ENCODE measurements at regions not wholly inside any gene's neighbourhood (a gene's known extent, or its start where the extent isn't known, plus 50 kb on each side); places are given as distances from the start of the nearest gene placed in this dataset.
"Not testable (repeated sequence)": the region's sequence is repeated elsewhere in the genome, so short reads cannot be mapped to it uniquely, and the experiment has no call there.

GRCh38 chr10:117458571-117458970 lies 83.3 kb upstream of the PDZD8 start:
- intact Hi-C loops (cut with DNase I): no loop called here
- Histone ChIP-seq H3K9me3 (no peaks in the 10 kb centered on the region), H3K27me3 (no peaks in the 10 kb centered on the region), H3K36me3 (no peaks in the 10 kb centered on the region), H3K4me3 (no peak overlapping the region), H3K4me1 (peaks cover 70% of the 10 kb centered on the region), H3K27ac (peak overlapping the region; percentile 81)
- TF ChIP-seq CTCF (IDR thresholded peaks at IDR 0.05): no peak
- no peak for TF ChIP-seq POLR2A (IDR thresholded peaks at IDR 0.05)
- TF ChIP-seq POLR2AphosphoS5 (IDR thresholded peaks at IDR 0.05; ENCODE audit: insufficient read depth in 1 of 2, low read depth in 1 of 2): no peak
- no peak for DNase-seq (ENCODE audit: extremely low spot score in 2 of 2)

GRCh38 chr10:117457932-117458331 lies 82.7 kb upstream of the PDZD8 start:
- Histone ChIP-seq H3K36me3 (no peaks in the 10 kb centered on the region), H3K4me1 (peaks cover 68% of the 10 kb centered on the region), H3K9me3 (no peaks in the 10 kb centered on the region), H3K27me3 (no peaks in the 10 kb centered on the region), H3K4me3 (no peak overlapping the region), H3K27ac (peak overlapping the region; percentile 81)
- intact Hi-C loops (cut with DNase I): no loop called here
- TF ChIP-seq POLR2AphosphoS5 (IDR thresholded peaks at IDR 0.05; ENCODE audit: insufficient read depth in 1 of 2, low read depth in 1 of 2) (peak; percentile 43 to 80), POLR2A (IDR thresholded peaks at IDR 0.05) (no peak)
- DNase-seq (ENCODE audit: extremely low spot score in 2 of 2): peak in 1 of 2 donors; percentile 94

GRCh38 chr10:117457071-117457810 lies 82.0 kb upstream of the PDZD8 start:
- intact Hi-C loops (cut with DNase I): no loop called here
- Histone ChIP-seq H3K4me3 (no peak overlapping the region), H3K9me3 (no peaks in the 10 kb centered on the region), H3K27me3 (no peaks in the 10 kb centered on the region), H3K4me1 (peaks cover 61% of the 10 kb centered on the region), H3K27ac (peak overlapping the region; percentile 81), H3K36me3 (no peaks in the 10 kb centered on the region)
- DNase-seq (ENCODE audit: extremely low spot score in 2 of 2): no peak
- no peak for TF ChIP-seq POLR2A (IDR thresholded peaks at IDR 0.05)
- no peak for TF ChIP-seq POLR2AphosphoS5 (IDR thresholded peaks at IDR 0.05; ENCODE audit: insufficient read depth in 1 of 2, low read depth in 1 of 2)
- TF ChIP-seq CTCF (IDR thresholded peaks at IDR 0.05): no peak

GRCh38 chr10:117455346-117455745 lies 80.1 kb upstream of the PDZD8 start:
- no peak overlapping the region for H3K4me3 ChIP-seq
- no peaks in the 10 kb centered on the region for H3K27me3 ChIP-seq
- no peaks in the 10 kb centered on the region for H3K9me3 ChIP-seq
- no peak for DNase-seq (ENCODE audit: extremely low spot score in 2 of 2)
- intact Hi-C loops (cut with DNase I): no loop called here
- no peaks in the 10 kb centered on the region for H3K36me3 ChIP-seq
- peak overlapping the region; percentile 81 for H3K27ac ChIP-seq
- TF ChIP-seq POLR2A (IDR thresholded peaks at IDR 0.05) (no peak), POLR2AphosphoS5 (IDR thresholded peaks at IDR 0.05; ENCODE audit: insufficient read depth in 1 of 2, low read depth in 1 of 2) (no peak)
- peaks cover 43% of the 10 kb centered on the region for H3K4me1 ChIP-seq

- intact Hi-C loops (cut with DNase I): no loop called here
- H3K27ac ChIP-seq: peak overlapping the region; percentile 2
- H3K27me3 ChIP-seq: no peaks in the 10 kb centered on the region
- TF ChIP-seq CTCF (IDR thresholded peaks at IDR 0.05): no peak
- TF ChIP-seq POLR2AphosphoS5 (IDR thresholded peaks at IDR 0.05; ENCODE audit: insufficient read depth in 1 of 2, low read depth in 1 of 2): no peak
- TF ChIP-seq POLR2A (IDR thresholded peaks at IDR 0.05): no peak
- H3K9me3 ChIP-seq: no peaks in the 10 kb centered on the region
- DNase-seq (ENCODE audit: extremely low spot score in 2 of 2): no peak
- no peaks in the 10 kb centered on the region for H3K36me3 ChIP-seq
- H3K4me3 ChIP-seq: no peak overlapping the region
- H3K4me1 ChIP-seq: peaks cover 41% of the 10 kb centered on the region
These were observed 79.3 kb upstream of the PDZD8 start for GRCh38 chr10:117454502-117454901.

- H3K36me3 ChIP-seq; DNase-seq (ENCODE audit: extremely low spot score in 2 of 2); H3K27me3 ChIP-seq: not testable (repeated sequence)
These were observed 78.2 kb upstream of the PDZD8 start for GRCh38 chr10:117453484-117453883.

More at GRCh38 chr10:117453484-117453883, 78.2 kb upstream of the PDZD8 start:
- peaks cover 42% of the 10 kb centered on the region for H3K4me1 ChIP-seq
- H3K4me3 ChIP-seq; H3K27ac ChIP-seq; intact Hi-C loops (cut with DNase I); H3K9me3 ChIP-seq: not testable (repeated sequence)
